ENCODE measurements at regions not wholly inside any gene's neighbourhood (a gene's known extent, or its start where the extent isn't known, plus 50 kb on each side); places are given as distances from the start of the nearest gene placed in this dataset.

- Histone ChIP-seq H3K27ac (ENCODE audit: low read depth in 2 of 2, low read length in 2 of 2) (no peak overlapping the region), H3K9ac (ENCODE audit: low read length in 3 of 3) (no peak overlapping the region), H3K4me3 (ENCODE audit: low read length in 3 of 3) (no peak overlapping the region), H3K27me3 (ENCODE audit: control insufficient read depth, insufficient read depth, low read length) (no peaks in the 10 kb centered on the region), H3K4me1 (ENCODE audit: control insufficient read depth in 2 of 3, insufficient read depth in 2 of 3, low read depth in 1 of 3, low read length in 3 of 3) (no peaks in the 10 kb centered on the region), H3K9me3 (ENCODE audit: control insufficient read depth in 2 of 3, insufficient read depth in 1 of 3, low read length in 3 of 3) (no peaks in the 10 kb centered on the region), H3K36me3 (ENCODE audit: control insufficient read depth in 2 of 3, insufficient read depth in 3 of 3, low read length in 3 of 3) (no peaks in the 10 kb centered on the region)
- no peak for TF ChIP-seq CTCF (IDR thresholded peaks at IDR 0.05; ENCODE audit: borderline replicate concordance, extremely low read depth, insufficient read depth)
- no peak for DNase-seq
- intact Hi-C loops (cut with DNase I), result no loop called here
- no peak for FAIRE-seq
These were observed 343.6 kb upstream of the ISL1 start for GRCh38 chr5:51039424-51040329.

GRCh38 chr5:51043745-51044144, 339.5 kb upstream of the ISL1 start:
- TF ChIP-seq CTCF (IDR thresholded peaks at IDR 0.05; ENCODE audit: borderline replicate concordance, extremely low read depth, insufficient read depth), result no peak
- FAIRE-seq, result no peak
- no peak overlapping the region for H3K9ac ChIP-seq (ENCODE audit: low read length in 3 of 3)
- no peak overlapping the region for H3K27ac ChIP-seq (ENCODE audit: low read depth in 2 of 2, low read length in 2 of 2)
- no peaks in the 10 kb centered on the region for H3K27me3 ChIP-seq (ENCODE audit: control insufficient read depth, insufficient read depth, low read length)
- no peak overlapping the region for H3K4me3 ChIP-seq (ENCODE audit: low read length in 3 of 3)
- intact Hi-C loops (cut with DNase I), result no loop called here
- H3K9me3 ChIP-seq (ENCODE audit: control insufficient read depth in 2 of 3, insufficient read depth in 1 of 3, low read length in 3 of 3), result no peaks in the 10 kb centered on the region
- H3K36me3 ChIP-seq (ENCODE audit: control insufficient read depth in 2 of 3, insufficient read depth in 3 of 3, low read length in 3 of 3), result no peaks in the 10 kb centered on the region
- no peak for DNase-seq
- H3K4me1 ChIP-seq (ENCODE audit: control insufficient read depth in 2 of 3, insufficient read depth in 2 of 3, low read depth in 1 of 3, low read length in 3 of 3), result no peaks in the 10 kb centered on the region

DNA sequence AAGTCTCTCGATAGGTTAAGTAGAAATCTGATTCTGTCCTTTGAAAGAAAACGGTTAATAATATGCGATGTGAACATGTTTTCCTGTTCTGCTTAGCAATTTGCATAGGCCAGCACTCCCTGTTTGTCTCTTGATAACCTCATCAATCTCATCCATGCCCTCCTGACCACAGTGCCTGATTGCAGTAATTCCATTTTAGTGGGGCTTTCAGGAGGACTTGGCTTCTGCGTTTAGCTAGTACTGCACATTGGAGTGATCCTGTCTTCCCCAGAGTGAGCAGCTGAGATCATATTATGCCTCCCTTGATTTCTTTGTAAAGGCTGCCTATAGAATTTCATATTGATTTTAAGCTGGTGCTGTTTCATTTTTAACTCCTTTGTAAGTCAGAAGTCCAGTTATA, 335.9 kb upstream of the ISL1 start:
- H3K9ac ChIP-seq (ENCODE audit: low read length in 3 of 3), result no peak overlapping the region
- DNase-seq, result peak in 1 of 5 donors; percentile 0
- FAIRE-seq, result no peak
- H3K27me3 ChIP-seq (ENCODE audit: control insufficient read depth, insufficient read depth, low read length), result no peaks in the 10 kb centered on the region
- intact Hi-C loops (cut with DNase I), result no loop called here
- H3K9me3 ChIP-seq (ENCODE audit: control insufficient read depth in 2 of 3, insufficient read depth in 1 of 3, low read length in 3 of 3), result no peaks in the 10 kb centered on the region
- no peak for TF ChIP-seq CTCF (IDR thresholded peaks at IDR 0.05; ENCODE audit: borderline replicate concordance, extremely low read depth, insufficient read depth)
- no peak overlapping the region for H3K4me3 ChIP-seq (ENCODE audit: low read length in 3 of 3)
- no peak overlapping the region for H3K27ac ChIP-seq (ENCODE audit: low read depth in 2 of 2, low read length in 2 of 2)
- no peaks in the 10 kb centered on the region for H3K4me1 ChIP-seq (ENCODE audit: control insufficient read depth in 2 of 3, insufficient read depth in 2 of 3, low read depth in 1 of 3, low read length in 3 of 3)
- no peaks in the 10 kb centered on the region for H3K36me3 ChIP-seq (ENCODE audit: control insufficient read depth in 2 of 3, insufficient read depth in 3 of 3, low read length in 3 of 3)
